Inferior parietal cortex (tissue), 1 donor: ENCODE measurements at regions not wholly inside any gene's neighbourhood (a gene's known extent, or its start where the extent isn't known, plus 50 kb on each side); places are given as distances from the start of the nearest gene placed in this dataset.
"Not testable (repeated sequence)": the region's sequence is repeated elsewhere in the genome, so short reads cannot be mapped to it uniquely, and the experiment has no call there.

ENCODE experiments used
- DNase-seq: peaks from one replicate; pipeline ENCODE4 v3.0.0-alpha.2; 2016; ENCODE audit errors: extremely low spot score

DNA sequence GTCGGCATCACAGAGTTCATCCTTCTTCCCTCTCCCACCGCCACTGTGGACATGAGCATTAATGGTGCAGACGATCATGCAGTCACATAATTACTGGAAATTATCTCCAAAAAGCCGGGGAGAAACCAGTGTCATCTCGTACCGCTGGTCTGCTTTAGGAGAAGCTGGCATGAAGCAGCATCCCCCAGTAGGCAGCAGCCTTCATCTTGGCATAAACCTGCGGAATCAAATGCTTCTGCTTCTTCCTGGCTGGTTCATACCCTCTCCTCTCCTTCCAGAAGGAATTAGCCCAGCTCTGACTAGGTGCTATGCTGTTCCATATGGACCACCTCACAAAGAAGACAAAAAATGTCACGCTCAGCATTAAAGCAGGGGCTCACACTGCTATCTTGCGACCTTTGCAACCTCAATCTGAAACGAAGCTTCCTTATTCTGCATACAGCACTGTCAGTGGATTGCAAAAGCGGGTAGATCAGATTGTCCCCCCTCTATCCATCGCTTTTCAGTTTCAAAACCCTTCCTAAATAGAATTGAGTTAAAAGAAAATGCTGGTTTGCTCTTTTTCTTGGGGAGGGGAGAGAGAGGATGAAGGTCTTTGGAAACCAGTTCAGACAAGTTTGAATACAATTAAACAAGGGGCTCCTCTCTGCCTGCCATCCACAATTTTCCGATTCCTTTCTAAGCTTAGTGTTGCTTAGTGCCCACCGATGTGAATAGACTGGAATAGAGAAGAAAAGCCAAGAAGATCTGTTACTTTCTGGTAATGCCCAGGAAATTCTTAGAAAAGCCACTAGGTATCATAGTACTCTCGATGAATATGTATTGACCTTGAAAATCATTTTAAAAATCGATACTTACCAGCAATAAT lies 212.1 kb upstream of the ZNF521 start:
- DNase-seq: no peak

DNA sequence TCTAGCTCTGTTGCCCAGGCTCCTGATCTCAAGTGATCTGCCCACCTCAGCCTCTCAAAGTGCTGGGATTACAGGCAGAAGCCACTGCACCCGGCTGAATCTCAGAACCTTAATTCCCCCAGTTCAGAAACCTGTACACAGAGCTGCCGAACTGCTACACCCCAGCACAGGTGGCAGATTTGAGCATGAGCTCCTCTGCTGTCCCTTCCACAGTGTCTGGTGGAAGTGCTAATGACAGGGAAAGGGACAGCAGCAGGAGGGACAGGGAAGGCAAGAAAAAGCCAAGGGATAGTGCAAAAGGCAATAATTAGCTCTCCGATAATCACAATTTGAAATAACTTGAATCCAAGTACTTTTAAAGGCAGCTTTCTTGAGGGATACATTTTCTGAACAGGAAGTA lies 211.4 kb upstream of the ZNF521 start:
- DNase-seq: no peak

DNA sequence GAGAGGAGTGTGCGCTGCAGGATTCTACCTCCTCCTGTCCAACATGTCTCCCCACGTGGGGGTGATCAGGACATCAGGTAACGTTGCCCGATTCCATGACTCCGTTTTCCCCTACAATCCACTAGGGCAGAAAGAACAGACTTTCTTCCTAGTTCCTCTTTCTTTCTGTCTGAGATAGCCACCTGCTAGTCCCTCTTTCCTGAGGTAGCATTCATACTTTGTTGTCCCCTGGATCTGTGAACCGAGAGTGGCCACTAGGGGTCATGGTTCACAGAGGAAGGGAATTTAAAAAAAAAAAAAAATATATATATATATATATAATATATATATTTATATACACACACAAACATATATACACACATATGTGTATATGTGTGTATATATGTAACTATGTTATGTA lies 210.0 kb upstream of the ZNF521 start:
- no peak for DNase-seq

DNA sequence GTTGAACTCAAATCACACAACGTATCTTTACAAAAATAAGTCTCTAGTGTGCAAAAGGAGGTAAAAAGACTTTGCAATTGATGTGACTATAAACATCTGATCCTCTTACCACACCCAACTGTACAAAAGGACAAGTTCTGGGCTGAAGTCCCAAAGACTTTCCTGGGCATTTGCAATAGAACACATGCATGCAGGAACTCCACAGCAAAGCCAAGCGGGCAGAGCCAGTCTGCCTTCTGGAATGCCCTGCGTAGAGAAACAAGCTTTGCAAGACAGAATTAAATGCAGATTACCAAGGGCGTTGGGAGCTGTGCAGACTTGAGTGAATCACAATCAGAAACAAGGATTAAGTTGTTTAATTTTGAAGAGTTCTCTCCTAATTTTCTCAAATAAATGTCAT lies 208.4 kb upstream of the ZNF521 start:
- DNase-seq: no peak

DNA sequence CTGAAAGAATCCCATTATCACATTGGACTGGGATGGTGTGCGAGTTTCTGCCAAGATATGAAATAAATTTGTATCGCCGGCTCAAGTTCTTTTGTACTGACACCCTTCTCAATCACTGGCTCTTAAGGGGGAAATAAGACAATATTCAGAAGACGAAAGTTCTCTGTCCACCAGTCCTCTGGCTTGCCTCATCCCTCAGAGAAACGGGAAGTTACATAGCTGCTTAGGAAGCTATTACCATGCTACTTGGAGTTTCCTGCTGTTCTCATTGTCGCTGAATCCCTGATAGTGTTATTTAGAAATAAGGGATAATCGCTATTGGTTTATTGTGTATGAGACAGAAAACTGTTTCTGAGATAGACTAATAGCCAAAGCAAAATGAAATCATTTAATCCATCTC lies 205.0 kb upstream of the ZNF521 start:
- no peak for DNase-seq

DNA sequence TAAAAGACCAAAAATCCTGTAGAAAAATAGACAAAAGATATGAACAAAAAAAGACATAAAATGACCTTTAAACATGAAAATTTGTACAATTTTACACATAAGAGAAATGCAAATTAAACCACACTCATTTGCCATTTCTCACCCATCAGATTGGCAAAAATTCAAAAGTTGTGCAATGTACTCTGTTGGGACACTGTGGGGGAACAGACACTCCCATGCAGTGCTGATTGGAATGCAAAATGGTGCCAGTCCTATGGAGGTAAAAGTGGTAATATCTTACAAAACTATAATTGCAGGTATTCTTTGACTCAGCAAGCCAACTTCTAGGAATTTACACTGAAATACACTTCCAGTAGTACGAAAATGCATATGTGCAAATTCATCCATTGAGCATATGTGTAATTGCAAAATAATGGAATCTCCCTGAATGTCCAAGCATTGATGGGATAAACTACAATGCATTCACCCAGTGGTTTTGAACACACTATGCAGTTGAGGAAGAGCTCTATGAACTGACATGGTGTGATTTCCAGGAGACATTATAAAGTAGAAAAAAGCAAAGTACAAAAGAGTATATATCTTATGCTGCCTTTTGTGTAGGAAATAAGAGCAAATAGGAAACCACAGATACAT lies 201.8 kb upstream of the ZNF521 start:
- DNase-seq: no peak

DNA sequence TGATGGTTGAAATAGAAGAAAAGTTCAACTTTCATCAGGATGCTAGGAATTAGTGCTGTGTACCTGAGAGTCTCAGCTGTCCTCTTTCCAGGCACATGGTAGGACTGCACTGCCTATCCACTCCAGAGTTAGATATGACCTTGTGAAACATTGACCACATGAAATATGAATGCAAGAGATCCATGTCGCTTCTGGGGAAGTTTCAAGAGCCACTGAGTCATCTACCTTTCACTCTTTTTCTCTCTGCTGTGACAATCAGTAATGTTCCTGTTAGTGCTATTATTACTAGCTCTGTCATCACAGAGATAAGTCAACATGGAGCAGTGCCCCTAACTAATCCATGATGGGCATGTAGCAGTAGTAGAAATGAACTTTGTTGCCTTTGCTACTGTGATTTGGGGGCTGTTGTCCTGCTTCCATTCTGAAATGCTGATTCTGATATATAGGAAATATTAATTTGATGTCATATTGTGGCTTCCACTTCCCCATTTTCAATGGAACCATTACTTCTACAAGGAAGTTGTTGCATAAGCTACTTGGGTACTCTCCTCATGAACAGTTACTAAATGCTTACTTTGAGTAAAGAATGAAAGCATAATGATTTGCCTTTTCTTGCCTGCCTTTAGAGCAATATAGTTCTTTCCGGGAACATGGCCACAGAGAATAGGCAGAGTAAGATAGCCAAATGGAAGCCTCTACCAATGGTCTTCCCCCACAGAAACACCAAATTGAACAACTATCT lies 192.8 kb upstream of the ZNF521 start:
- no peak for DNase-seq

DNA sequence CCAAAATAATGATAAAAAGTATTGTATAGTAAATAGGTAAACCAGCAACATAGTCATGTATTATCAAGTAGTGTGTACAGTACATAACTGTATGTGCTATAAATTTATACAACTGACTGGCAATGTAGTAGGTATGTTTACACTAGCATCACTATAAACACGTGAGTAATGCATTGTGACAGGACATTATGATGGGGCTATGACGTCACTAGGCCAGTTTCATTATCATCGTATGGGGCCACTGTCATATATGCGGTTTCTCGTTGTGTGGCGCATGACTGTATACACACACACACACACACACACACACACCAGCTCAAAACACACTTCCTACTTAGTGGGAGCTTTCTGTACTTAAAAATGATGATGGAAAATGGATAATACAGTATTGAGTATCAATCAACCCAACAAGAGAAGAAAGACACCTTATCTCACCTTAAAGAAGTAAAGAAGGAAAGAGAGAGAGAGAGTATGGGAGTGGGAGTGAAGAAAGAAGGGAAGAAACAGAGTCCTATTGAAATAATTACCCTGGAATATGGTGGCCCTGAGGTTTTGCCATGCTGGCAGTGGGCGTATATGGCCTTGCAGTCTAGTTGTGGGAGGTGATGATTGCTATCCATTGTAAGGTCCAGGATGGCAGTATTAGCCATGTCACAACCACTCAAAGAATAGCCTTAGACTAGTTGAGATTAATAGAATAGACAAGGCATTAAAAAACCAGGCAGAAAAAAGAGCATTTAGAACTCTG lies 186.4 kb upstream of the ZNF521 start:
- DNase-seq: no peak

DNA sequence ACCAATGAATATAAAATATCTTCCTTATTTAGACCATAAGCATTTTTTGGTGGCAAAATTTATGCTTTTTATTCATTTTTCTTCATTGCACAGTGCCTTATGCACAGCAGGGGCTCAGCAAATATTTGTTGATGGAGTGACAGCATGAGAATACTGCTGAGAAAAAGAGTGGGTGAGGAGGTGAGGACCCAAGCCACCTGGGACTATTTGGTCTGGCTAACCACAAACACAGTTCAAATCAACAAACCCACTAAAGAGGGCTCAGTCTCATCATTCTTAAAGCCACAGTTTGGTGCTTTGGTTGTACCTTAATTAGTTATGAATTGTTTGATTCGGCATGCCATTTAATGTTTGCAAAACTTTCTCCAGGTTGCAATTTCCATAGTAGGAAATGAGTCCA lies 183.5 kb upstream of the ZNF521 start:
- DNase-seq: no peak

DNA sequence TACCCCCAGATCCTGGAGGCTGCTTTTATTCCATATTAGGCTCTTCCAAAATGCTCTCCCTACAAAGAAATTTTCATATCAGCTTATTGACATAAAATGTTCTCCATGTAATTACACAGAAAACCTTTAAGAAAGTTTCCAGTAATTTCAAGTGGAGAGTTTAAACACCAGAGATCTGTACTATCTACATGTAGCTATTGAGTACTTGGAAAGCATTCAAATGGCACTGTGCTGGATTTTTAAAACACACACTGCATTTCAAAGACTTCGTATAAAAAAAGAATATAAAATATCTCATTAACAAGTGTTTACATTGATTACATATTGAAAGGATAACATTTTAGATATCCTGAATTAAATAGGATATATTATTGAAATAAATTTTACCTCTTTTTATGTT lies 182.4 kb upstream of the ZNF521 start:
- no peak for DNase-seq

DNA sequence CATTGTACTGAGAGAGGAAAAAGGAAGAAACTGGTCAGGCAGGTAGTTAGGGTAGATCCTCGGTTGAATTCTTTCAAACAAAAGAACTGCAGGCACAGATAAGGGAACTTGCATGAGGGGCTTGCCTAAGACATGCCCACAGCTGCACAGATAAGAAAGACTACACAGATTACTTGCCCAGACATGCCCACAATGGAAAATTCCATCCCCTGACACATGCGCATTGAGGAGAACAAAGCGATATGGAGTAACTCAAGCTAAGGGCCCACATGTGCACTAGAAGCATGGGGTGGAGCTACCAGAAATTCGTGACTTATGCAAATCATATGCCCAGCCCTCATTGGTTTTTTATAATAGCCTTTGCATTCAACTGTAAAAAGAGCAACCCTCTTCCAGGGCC lies 181.3 kb upstream of the ZNF521 start:
- no peak for DNase-seq

DNA sequence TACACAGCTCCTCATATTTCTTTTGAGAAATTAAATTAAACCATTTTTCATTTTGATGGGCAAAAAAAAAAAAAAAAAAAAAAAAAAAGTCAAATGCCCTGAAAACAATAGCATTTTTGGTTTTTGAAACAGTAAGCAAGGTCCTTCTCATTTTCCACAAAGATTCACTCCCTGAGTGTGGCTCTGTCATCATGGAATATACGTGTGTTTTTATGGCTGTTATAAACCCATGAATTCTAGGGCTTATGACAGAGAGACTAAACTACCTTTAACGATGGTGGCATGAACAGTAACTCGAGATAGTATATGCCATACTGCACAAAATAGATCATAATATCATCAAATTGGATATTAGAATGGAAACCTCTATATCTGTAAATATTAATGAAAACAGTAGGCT lies 179.2 kb upstream of the ZNF521 start:
- DNase-seq: no peak

DNA sequence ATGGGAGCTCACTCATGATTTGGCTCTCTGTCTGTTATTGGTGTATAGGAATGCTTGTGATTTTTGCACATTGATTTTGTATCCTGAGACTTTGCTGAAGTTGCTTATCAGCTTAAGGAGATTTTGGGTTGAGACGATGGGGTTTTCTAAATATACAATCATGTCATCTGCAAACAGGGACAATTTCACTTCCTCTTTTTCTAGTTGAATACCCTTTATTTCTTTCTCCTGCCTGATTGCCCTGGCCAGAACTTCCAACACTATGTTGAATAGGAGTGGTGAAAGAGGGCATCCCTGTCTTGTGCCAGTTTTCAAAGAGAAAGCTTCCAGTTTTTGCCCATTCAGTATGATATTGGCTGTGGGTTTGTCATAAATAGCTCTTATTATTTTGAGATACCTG lies 173.8 kb upstream of the ZNF521 start:
- not testable (repeated sequence) for DNase-seq

DNA sequence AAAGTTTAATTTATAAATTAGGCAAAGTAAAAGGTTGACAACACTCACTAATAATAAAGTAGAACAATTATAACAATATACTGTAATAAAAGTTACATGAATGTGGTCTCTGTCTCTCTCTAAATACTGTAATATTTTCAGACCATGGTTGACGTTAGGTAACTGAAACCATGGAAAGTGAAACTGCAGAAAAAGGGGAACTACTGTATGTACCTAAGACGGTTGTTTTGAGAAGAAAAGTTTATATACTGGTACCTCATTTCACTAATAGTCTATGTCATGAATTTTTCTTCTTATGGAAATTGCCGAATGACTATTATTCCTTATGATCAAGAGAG lies 166.7 kb upstream of the ZNF521 start:
- no peak for DNase-seq

DNA sequence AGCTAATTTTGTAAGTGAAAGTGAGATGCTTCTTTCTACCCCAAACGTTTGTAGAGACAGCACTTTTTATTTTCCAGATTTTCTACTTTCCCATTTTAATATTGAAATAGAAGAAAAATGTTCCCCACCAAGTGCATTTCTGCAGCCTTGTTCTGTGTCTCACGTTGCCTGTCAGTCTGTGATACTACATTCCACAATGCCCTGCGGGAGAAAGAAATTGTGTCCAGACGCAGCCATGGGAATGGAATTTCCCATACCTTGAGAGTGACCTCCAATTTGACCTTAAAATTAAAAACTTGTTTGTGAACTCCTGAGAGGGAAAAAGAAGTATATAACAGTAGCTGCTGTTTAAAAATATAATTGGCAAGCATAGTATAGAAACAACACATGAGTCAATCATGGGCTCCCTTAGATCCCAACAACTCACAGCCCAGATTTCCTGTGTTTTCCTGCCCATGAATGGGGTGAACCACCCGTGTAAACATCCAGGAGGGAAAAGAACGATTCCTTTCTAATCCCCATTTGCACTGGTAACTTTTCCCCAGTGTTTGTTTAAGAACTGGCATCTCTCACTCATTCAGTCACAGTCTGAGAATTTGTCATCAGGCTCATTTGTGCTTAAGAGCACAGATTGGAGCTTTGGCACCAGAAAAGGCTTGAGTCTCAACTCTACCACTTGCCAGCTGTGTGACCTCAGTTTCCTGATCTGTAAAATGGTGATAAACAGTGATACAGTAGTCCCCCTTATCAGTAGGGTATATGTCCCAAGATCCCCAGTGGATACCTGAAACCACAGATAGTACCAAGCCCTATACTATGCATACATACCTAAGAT lies 166.1 kb upstream of the ZNF521 start:
- no peak for DNase-seq

DNA sequence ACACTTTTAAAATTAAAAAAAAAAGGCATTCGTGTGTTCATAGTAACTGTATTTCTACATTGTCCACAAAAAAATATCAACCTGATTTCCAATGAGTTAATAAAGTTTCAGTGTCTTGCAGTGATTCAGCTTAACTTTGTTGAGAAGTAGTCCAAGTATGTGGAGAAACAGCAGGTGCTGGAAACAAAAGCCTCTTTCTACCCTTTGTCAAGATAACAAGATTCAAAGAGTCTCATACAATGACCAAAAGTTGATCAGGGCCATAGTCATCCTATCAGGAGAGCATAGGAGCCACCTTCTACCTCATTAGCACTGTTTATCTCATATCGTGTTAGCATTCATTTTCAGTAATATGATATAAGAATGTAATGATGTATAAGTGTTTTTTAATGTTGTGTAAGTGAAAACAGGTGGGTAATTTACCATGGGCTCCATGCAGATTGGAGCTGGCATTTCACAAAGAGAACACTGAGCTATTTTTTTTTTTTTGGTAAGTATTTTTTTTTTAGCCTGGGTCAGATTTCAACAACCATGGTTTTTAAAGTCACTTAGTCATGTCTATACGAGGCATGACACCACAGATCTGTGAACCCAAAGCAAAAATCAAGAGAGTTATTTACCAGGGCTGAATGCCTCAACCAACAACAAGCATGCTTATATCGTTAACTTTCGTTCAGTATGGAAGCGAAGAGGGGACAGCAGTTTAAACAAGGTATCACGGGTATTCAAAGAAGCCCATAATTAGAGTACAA lies 165.0 kb upstream of the ZNF521 start:
- no peak for DNase-seq

DNA sequence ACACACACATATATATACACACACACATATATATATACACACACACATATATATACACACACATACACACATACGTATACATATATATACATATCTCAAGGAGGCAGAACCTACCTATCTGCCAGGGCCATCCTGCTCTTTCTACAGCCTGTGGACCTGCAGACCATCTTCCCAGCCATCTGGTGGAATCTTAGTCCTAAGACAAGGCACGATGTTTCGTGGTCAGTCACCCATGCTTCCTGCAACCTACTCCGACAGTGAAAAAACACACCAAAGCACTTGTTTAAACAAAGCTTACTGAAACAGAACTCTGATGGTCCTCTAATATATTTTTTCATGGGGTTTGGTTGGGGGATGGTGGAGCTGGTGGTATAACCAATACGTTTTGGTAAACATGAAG lies 164.2 kb upstream of the ZNF521 start:
- DNase-seq: no peak

DNA sequence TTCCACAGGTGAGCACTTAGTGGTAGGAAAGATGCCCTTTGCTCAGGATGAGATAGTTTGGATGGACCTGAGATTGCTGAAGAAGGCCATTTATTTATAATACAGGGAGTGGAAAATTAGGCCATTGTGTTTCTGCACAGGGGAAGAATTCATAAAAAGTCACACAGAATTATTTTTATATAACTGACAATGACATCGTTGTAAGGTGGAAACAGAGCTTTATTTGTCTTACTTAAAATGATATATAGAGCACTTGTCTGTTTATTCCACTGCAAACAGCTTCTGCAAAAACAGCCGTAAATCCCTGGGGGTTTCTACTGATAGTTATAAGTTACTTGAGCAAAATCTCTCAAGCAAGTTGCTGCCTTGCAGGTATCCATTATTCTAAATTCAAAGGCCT lies 158.1 kb upstream of the ZNF521 start:
- no peak for DNase-seq

DNA sequence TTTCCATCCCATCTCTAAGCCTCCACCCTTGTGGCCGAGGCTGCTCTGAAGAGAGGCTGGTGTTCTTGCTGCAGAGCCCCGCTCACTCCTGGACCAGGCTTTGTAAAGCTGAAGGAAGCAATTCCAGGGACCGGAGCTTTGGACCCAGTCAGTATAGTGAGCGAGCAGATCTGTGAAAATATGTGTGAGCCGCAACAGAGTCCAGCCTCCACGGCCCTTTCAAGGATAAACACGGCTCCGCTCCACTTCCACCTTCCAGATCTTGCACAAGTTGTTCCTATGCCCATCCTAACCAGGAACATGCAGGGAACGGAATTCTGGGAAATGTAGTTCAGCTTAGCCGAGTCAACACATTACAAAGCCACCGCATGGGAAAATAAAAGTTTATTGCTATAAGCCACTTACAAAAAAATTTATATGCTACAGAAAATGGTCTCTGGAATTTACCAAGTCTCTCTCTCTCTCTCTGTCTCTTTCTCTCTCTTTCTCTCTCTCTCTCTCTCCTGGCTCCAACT lies 151.7 kb upstream of the ZNF521 start:
- DNase-seq: peak; percentile 77

DNA sequence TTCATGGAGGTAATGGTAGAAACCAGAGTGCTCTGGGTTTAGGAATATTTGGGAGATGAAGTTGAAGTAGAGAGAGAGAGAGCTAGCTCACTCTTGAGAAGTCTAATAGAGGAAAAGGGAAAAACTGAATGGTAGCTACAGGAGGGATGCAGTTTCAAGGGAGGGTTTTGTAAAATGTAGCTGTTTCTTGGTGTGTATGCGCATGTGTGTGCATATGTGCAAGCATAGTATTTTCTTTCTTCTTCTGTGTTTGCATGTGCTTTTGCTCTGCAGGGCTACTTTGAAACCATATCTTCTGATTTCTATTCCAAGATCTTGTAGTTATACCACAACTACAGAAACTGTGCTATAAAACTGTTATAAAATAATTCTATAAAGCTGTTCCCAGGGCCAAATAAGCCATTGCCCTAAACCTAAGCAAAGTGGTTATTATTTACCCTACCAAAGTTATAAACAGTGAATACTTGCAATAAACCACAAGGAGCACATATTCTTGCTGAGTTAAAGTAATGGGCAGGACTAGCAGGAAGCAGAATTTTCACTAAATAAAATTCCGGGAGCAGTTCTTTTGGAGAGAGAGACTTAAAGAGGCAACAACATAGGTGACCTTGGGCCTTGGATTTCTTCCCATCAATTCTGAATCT lies 145.3 kb upstream of the ZNF521 start:
- no peak for DNase-seq
